Common myeloid progenitor, CD34-positive (primary cell): ENCODE measurements at regions not wholly inside any gene's neighbourhood (a gene's known extent, or its start where the extent isn't known, plus 50 kb on each side); places are given as distances from the start of the nearest gene placed in this dataset.

ENCODE experiments used
- CTCF ChIA-PET: fragments of 350-600 bp; sonication (Branson Sonifier 250); formaldehyde crosslinking; loops from one replicate; lab custom pipeline; 2021; ENCODE audit warnings: antibody characterized with exemption; lab: Charles Lee
- POLR2A ChIA-PET: fragments of 350-600 bp; sonication (Branson Sonifier 250); formaldehyde crosslinking; loops from one replicate; lab custom pipeline; 2021; ENCODE audit warnings: antibody characterized with exemption; lab: Charles Lee
- DNase-seq, 3 donors: peaks; one replicate each; pipeline versions ENCODE4 v3.0.0 to v3.0.0-alpha.2; 2013
- H3K27ac ChIP-seq, 2 experiments: 1 replicate in 1 of 2; 2 replicates in 1 of 2; pipeline ENCODE4 v1.7.0; 2013; ENCODE audit warnings: inconsistent platforms in 2 of 2, low read length in 2 of 2, mild to moderate bottlenecking in 2 of 2, low read depth in 1 of 2, moderate library complexity in 1 of 2; ENCODE audit not compliant: severe bottlenecking in 2 of 2, insufficient read depth in 1 of 2, poor library complexity in 1 of 2
- H3K27me3 ChIP-seq, 5 experiments: replicated peaks in 2 of 5; 1 replicate in 3 of 5; 2 replicates in 2 of 5; pipeline versions ENCODE4 v1.6.1 to v1.7.0; 2013; ENCODE audit warnings: low read length in 4 of 5, mild to moderate bottlenecking in 2 of 5, moderate library complexity in 2 of 5, inconsistent platforms in 1 of 5; ENCODE audit not compliant: insufficient read depth in 5 of 5, control insufficient read depth in 4 of 5
- H3K36me3 ChIP-seq, 4 experiments: 1 replicate in 2 of 4; 2 replicates in 2 of 4; pipeline versions ENCODE4 v1.6.1 to v1.7.0; 2013; ENCODE audit warnings: low read length in 3 of 4, control low read depth in 1 of 4, mild to moderate bottlenecking in 1 of 4; ENCODE audit not compliant: control insufficient read depth in 4 of 4, insufficient read depth in 4 of 4
- H3K4me1 ChIP-seq, 4 experiments: 1 replicate in 3 of 4; 2 replicates in 1 of 4; pipeline versions ENCODE4 v1.6.1 to v1.7.1; 2013; ENCODE audit warnings: low read length in 3 of 4, mild to moderate bottlenecking in 3 of 4, control low read depth in 1 of 4, inconsistent platforms in 1 of 4, moderate library complexity in 1 of 4; ENCODE audit not compliant: control insufficient read depth in 4 of 4, insufficient read depth in 4 of 4; ENCODE audit errors: control extremely low read depth in 1 of 4
- H3K4me3 ChIP-seq, 7 experiments: 1 replicate in 4 of 7; 2 replicates in 3 of 7; pipeline versions ENCODE4 v1.5.1 to v1.7.0; 2013; ENCODE audit warnings: mild to moderate bottlenecking in 7 of 7, low read length in 6 of 7, moderate library complexity in 6 of 7, inconsistent platforms in 2 of 7, low read depth in 2 of 7, control low read depth in 1 of 7; ENCODE audit not compliant: insufficient read depth in 4 of 7, control insufficient read depth in 1 of 7; ENCODE audit errors: extremely low read depth in 1 of 7
- H3K9me3 ChIP-seq, 5 experiments: 1 replicate in 4 of 5; 2 replicates in 1 of 5; pipeline versions ENCODE4 v1.6.1 to v1.7.1; 2013; ENCODE audit warnings: low read length in 4 of 5, mild to moderate bottlenecking in 2 of 5, inconsistent platforms in 1 of 5, low read depth in 1 of 5, moderate library complexity in 1 of 5; ENCODE audit not compliant: control insufficient read depth in 4 of 5, insufficient read depth in 2 of 5; ENCODE audit errors: control extremely low read depth in 1 of 5
- WGBS: methylation state at CpG from one replicate; pipeline ENCODE4 v1.1.5; 2013; ENCODE audit not compliant: insufficient coverage; 5-methylcytosine and 5-hydroxymethylcytosine counted together

DNA sequence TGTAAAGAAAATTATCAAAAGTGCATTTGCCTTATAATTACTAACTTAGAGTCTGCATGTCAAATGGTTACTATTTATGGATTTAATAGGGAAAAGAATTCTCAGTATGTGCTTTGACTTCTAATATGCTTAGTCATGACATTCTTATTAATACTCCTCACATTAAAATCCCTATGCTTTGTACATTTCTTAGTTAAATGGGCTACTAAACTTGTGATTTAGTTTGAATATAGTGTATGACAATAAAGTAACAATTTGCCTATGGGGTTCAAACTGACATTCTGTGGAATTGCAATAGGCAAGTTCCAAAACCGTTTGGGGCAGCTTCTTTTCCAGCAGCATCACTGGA, 361.9 kb upstream of the TMTC1 start:
- Histone ChIP-seq H3K4me3 (no peak overlapping the region), H3K4me1 (no peaks in the 10 kb centered on the region), H3K36me3 (no peaks in the 10 kb centered on the region), H3K27me3 (no peaks in the 10 kb centered on the region), H3K9me3 (peaks cover 0 to 2% (median 0%) of the 10 kb centered on the region in 5 experiments), H3K27ac (no peak overlapping the region)
- no peak for DNase-seq
- CTCF ChIA-PET, result no interaction called here
- POLR2A ChIA-PET, result no interaction called here
- WGBS, result 36% methylated on average over 1 of the region's 1 CpG

DNA sequence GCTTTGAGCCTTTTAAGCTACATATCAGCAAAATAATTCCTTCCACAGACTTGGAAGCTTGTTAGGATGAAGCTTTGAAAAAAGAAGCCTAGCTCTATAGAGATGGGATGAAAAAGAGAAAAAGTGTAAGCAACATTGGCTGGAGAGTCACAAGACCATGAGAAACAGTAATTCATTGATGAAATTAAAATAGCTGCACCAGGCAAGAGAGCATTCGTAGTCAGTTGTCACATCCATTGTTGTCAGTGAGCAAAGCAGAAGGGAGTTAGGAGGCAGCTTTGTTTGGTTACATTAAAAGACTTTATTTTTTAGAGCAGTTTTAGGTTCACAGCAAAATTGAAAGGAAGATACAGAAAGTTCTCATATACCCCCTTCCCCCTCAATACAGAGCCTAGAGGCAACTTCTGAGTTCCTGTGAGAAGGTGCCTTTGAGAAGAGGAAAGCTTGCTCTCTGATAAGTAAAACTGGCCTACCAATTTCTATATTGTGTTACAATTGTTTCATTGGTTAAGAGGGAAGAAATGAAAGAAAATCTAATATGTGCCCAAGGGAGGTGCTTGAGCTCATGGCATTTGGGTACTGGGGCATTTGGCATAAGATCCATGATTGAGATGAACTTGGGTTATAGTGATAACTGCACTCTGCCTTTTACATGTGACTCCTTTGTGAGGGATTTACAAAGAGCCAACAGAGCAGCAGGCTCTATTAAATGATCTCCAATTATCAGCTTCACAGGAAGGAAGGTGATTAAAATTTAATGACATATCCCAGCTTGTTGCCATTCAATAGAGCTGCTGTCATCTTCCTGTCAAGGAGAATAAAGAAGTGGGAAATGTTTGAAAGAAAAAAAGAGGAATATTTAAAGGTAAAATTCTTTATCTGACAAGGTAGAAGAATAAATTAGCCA, 361.3 kb upstream of the TMTC1 start:
- ChIA-PET POLR2A (no interaction called here), CTCF (interaction anchor here (1.1 kb wide), 1 partner anchor 10 kb away, joined by 3 read pairs; no protein-coding TSS in a partner anchor)
- Histone ChIP-seq H3K4me3 (no peak overlapping the region), H3K36me3 (no peaks in the 10 kb centered on the region), H3K27ac (no peak overlapping the region), H3K4me1 (no peaks in the 10 kb centered on the region), H3K9me3 (peaks cover 0 to 2% (median 0%) of the 10 kb centered on the region in 5 experiments), H3K27me3 (no peaks in the 10 kb centered on the region)
- WGBS, result 100% methylated on average over 1 of the region's 1 CpG
- DNase-seq, result no peak

DNA sequence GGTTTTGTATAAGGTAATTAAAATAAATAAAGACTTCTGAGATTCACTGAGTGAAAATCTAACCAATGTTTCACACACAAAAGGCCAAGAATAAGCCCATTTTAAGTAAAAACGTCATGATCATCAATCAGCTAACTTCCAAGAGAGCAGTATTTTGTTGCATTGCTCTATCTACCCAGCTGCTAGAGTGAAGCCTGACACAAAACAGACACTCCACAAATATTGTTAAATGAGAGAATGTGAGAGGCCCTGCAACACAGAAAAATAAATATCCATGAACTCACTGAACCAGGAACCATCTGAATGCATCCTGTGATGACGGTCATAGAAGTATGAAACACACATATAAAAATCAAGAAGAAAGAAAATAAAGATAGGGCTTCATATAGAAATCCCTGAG, 358.6 kb upstream of the TMTC1 start:
- no peaks in the 10 kb centered on the region for H3K4me1 ChIP-seq
- no peak overlapping the region for H3K27ac ChIP-seq
- WGBS, result no CpG with 5 or more reads among the region's 2 CpGs
- ChIA-PET POLR2A (interaction anchor here (0.6 kb wide), 1 partner anchor 132 kb away, joined by 6 read pairs; no protein-coding TSS in a partner anchor), CTCF (no interaction called here)
- no peaks in the 10 kb centered on the region for H3K36me3 ChIP-seq
- no peak for DNase-seq
- no peaks in the 10 kb centered on the region for H3K27me3 ChIP-seq
- H3K4me3 ChIP-seq, result no peak overlapping the region
- peaks cover 0 to 2% (median 0%) of the 10 kb centered on the region in 5 experiments for H3K9me3 ChIP-seq

DNA sequence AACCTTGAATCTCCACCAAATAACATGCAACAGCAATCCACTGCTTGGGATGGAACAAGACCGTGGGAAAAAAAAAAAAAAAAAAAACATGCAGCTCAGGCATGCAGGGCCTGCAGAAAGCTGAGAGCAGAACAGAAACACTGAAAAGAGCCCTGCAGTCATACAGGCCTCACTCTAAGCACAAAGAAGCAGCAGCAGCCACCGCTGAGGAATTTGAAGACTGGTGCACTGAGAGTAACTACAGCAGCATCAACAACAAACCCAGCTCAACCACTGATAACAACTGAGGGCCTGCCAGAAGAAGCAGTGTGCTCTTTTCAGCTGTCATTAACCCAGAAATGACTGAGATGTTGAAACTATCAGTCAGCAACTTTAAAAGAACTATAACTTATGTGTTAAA, 354.7 kb upstream of the TMTC1 start:
- CTCF ChIA-PET, result interaction anchor here (0.6 kb wide), 1 partner anchor 29 kb away, joined by 4 read pairs; no protein-coding TSS in a partner anchor
- no peak overlapping the region for H3K4me3 ChIP-seq
- no peaks in the 10 kb centered on the region for H3K27me3 ChIP-seq
- H3K9me3 ChIP-seq, result peaks cover 0 to 5% (median 0%) of the 10 kb centered on the region in 5 experiments
- no peak for DNase-seq
- POLR2A ChIA-PET, result no interaction called here
- 89% methylated on average over 1 of the region's 2 CpGs for WGBS
- no peaks in the 10 kb centered on the region for H3K4me1 ChIP-seq
- no peaks in the 10 kb centered on the region for H3K36me3 ChIP-seq
- no peak overlapping the region for H3K27ac ChIP-seq

DNA sequence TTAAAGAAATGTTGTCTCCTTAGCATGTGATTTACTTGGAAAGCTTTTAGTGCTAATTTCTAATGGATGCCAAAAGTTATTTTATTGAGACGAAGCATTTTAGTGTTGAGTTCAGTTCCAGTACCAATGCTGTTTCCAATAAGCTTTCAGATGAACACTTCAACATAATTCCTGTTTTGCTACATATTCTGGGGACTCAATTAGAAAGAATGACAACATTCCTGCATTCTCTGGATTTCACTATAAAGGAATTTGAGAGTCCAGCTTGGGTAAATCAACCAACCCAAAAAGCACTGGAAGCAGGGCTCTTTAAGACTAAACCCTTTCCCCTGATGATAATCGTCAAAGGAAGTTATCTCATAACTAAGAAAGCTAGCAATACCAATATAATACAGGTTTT, 353.0 kb upstream of the TMTC1 start:
- ChIA-PET CTCF (no interaction called here), POLR2A (no interaction called here)
- WGBS, result no CpG with 5 or more reads among the region's 2 CpGs

DNA sequence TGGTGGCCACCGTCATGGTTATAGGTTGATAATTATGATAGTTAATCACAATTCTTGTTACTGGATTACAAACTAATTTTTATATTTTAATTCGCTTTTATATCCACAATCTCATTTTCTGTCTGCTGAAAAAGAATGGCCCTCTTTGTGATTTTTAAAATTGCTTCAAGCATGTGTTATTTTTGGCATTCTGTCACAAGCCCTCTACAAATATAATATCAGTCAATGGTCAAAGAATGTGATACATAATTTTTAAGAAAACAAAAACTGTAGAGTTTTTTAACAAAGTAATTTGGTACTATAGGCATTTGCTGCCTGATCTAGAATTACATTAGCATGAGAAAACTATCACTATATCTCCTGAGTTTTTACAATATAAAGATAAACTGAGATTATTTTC, 352.0 kb upstream of the TMTC1 start:
- CTCF ChIA-PET, result interaction anchor here (1.1 kb wide), 1 partner anchor 9 kb away, joined by 3 read pairs; no protein-coding TSS in a partner anchor
- WGBS, result no CpG with 5 or more reads among the region's 2 CpGs
- no peak for DNase-seq
- Histone ChIP-seq H3K4me3 (no peak overlapping the region), H3K27me3 (no peaks in the 10 kb centered on the region), H3K9me3 (peaks cover 0 to 5% (median 0%) of the 10 kb centered on the region in 5 experiments), H3K4me1 (no peaks in the 10 kb centered on the region), H3K36me3 (no peaks in the 10 kb centered on the region), H3K27ac (no peak overlapping the region)
- POLR2A ChIA-PET, result no interaction called here

More for the DNA sequence above, 353.0 kb upstream of the TMTC1 start:
- Histone ChIP-seq H3K36me3 (no peaks in the 10 kb centered on the region), H3K4me3 (no peak overlapping the region), H3K9me3 (peaks cover 0 to 5% (median 0%) of the 10 kb centered on the region in 5 experiments), H3K4me1 (no peaks in the 10 kb centered on the region), H3K27me3 (no peaks in the 10 kb centered on the region), H3K27ac (no peak overlapping the region)
- no peak for DNase-seq

DNA sequence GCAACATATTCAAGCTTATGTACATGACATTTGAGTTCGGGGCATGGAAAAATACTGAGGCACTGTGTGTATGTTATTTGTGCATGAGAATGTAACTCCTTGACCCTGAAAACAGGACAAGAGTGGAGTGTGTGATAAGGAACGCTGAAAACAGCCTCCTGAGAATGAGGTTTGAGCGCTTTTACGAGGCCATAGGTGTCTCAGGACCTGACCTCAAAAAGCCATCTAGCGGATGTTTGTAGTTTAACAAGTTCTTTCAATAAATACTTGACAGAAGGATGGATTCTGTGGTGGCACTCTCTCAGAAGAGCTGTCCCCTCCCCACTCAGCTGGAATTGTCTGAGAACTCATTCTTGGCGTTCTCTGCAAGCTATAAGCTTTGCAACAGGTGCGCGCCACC, 350.5 kb upstream of the TMTC1 start:
- no peaks in the 10 kb centered on the region for H3K4me1 ChIP-seq
- CTCF ChIA-PET, result no interaction called here
- H3K4me3 ChIP-seq, result no peak overlapping the region
- H3K36me3 ChIP-seq, result no peaks in the 10 kb centered on the region
- H3K9me3 ChIP-seq, result peaks cover 0 to 5% (median 0%) of the 10 kb centered on the region in 5 experiments
- POLR2A ChIA-PET, result no interaction called here
- no peak overlapping the region for H3K27ac ChIP-seq
- DNase-seq, result no peak
- H3K27me3 ChIP-seq, result no peaks in the 10 kb centered on the region
- 71% methylated on average over 7 of the region's 8 CpGs for WGBS
